Activated naive CD4-positive, alpha-beta T cell treated with anti-CD3 and anti-CD28 coated beads, Interleukin-2, amount 10 ng/mL, durations not matched to agents 7 days and 5 days (primary cell): ENCODE measurements at regions not wholly inside any gene's neighbourhood (a gene's known extent, or its start where the extent isn't known, plus 50 kb on each side); places are given as distances from the start of the nearest gene placed in this dataset.

ENCODE experiments used
- CTCF ChIA-PET: fragments of 350-600 bp; sonication (Branson Sonifier 250); formaldehyde crosslinking; loops from one replicate; lab custom pipeline; 2021; ENCODE audit warnings: antibody characterized with exemption; lab: Charles Lee
- DNase-seq: peaks from one replicate; pipeline ENCODE4 v3.0.0-alpha.2; 2020
- H3K27ac Mint-ChIP-seq: one replicate; pipeline ENCODE4 v1.8.0; 2021; ENCODE audit warnings: mild to moderate bottlenecking, moderate library complexity, mixed read lengths
- H3K27me3 Mint-ChIP-seq: one replicate; pipeline ENCODE4 v1.8.0; 2021; ENCODE audit warnings: mild to moderate bottlenecking, mixed read lengths
- H3K36me3 Mint-ChIP-seq: one replicate; pipeline ENCODE4 v1.8.0; 2021; ENCODE audit warnings: mixed read lengths
- H3K4me1 Mint-ChIP-seq: one replicate; pipeline ENCODE4 v1.8.0; 2021; ENCODE audit warnings: mixed read lengths
- H3K4me3 Mint-ChIP-seq: one replicate; pipeline ENCODE4 v1.8.0; 2021; ENCODE audit warnings: mild to moderate bottlenecking, moderate library complexity, mixed read lengths
- H3K9me3 Mint-ChIP-seq: one replicate; pipeline ENCODE4 v1.8.0; 2021; ENCODE audit warnings: mixed read lengths

DNA sequence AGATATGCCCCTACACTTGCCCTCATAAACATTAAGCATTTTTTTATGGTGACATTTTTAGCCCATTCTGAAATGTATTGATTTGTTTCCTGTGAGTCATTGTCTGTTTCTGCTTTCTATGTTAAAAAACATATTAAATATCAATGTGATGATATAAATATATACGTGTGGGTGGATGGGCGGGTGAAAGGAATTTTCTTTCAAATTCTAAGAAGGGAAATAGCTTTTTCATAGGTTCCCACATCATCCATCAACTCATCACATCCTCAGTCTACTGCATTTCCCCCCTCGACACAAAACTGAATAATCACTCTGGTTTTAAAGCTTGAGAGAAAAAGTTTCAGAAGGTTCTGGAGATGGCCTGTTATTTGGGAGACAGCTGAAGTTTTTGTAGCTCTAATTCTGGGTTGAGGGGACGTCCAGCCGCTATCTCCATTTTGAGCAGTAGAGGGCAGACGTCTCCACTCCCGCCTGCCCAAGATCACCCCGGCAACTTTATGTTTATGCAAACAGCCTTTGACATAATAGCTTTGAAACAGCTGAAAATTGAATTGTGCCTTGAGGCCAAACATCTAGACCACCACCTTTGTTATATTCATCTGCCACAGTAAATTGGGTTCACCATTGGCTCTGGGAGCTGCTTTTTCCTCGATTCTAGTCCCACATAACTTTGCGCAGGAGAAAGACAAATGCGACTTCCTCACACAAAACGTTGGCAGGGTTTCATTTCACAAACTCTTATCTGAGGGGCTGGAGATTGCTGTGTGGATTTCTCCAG lies 216.2 kb upstream of the CLINT1 start:
- Mint-ChIP-seq H3K9me3 (no peaks in the 10 kb centered on the region), H3K27ac (no peak overlapping the region), H3K27me3 (peaks cover 11% of the 10 kb centered on the region), H3K36me3 (no peaks in the 10 kb centered on the region), H3K4me3 (no peak overlapping the region), H3K4me1 (no peaks in the 10 kb centered on the region)
- CTCF ChIA-PET = interaction anchor here (0.6 to 1.8 kb wide), 24 partner anchors 9 to 1063 kb away, joined by 3 to 23 read pairs (median 4); no protein-coding TSS in a partner anchor
- DNase-seq = peak; percentile 60

DNA sequence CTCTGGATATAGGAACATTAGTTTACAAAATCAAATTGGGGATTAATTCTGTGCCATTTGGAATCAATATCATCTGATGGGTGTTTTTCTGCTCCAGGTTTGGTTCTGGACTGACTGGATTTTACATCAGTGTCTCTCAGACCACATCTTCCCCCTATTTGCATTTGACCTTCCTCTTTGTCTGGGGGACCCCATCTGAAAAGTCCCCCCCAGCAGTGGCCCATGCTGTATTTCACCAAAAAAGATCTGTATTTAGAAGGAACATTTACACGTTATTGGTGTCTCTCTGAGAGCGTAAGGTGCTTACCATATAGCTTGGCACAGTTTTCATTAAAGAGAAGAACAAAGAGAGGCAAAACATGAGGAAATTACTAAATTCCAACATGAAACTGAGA lies 215.6 kb upstream of the CLINT1 start:
- no peak overlapping the region for H3K27ac Mint-ChIP-seq
- no peak for DNase-seq
- no peaks in the 10 kb centered on the region for H3K4me1 Mint-ChIP-seq
- no peaks in the 10 kb centered on the region for H3K9me3 Mint-ChIP-seq
- peaks cover 9% of the 10 kb centered on the region for H3K27me3 Mint-ChIP-seq
- no peaks in the 10 kb centered on the region for H3K36me3 Mint-ChIP-seq
- CTCF ChIA-PET = interaction anchor here (0.6 to 1.8 kb wide), 22 partner anchors 9 to 1064 kb away, joined by 3 to 23 read pairs (median 4); no protein-coding TSS in a partner anchor
- no peak overlapping the region for H3K4me3 Mint-ChIP-seq

DNA sequence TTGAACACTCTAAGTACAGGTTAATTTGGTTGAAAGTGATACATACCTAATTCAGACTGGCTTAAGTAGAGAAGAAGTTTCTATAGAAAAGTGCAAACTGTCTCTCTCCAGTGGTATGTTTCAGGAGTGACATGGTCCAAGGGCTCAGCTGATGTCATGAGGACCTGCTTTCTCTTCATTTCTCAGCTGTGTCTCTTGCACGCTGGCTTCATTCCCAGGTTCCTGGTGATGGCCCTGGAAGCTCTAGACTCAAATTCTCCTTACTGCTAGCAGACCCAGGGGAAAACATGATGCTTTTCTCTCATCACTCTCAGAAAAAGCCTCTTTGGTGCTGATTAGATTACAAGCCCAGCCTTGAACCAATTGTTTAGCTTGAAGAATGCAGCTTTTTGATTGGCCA lies 211.9 kb upstream of the CLINT1 start:
- CTCF ChIA-PET = interaction anchor here (0.6 kb wide), 1 partner anchor 974 kb away, joined by 3 read pairs; no protein-coding TSS in a partner anchor
- no peak for DNase-seq

DNA sequence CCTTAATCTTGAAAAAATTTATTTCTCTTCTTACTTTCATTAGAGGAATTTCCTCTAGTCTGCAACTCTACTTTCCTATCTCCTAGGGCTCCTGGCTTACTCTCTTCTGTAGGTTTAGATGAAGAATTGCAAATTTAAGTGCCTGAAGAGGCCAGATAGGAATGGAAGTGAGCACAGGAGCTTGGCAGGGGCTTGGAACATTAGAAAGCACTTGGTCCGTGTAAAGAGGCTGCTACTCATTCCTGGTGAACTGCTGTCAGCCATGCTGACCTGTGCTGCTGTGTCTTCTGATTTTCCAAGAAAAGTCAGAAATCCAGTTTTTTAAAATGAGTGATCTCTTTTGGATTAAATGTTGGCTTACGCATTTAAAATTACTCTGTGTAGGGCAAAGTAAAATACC lies 210.9 kb upstream of the CLINT1 start:
- CTCF ChIA-PET = no interaction called here
- Mint-ChIP-seq H3K9me3 (no peaks in the 10 kb centered on the region), H3K4me1 (no peaks in the 10 kb centered on the region), H3K27me3 (peaks cover 8% of the 10 kb centered on the region), H3K27ac (no peak overlapping the region), H3K36me3 (no peaks in the 10 kb centered on the region), H3K4me3 (no peak overlapping the region)
- no peak for DNase-seq

More for the DNA sequence above, 211.9 kb upstream of the CLINT1 start:
- Mint-ChIP-seq H3K36me3 (no peaks in the 10 kb centered on the region), H3K27ac (no peak overlapping the region), H3K27me3 (peaks cover 13% of the 10 kb centered on the region), H3K4me3 (no peak overlapping the region), H3K4me1 (no peaks in the 10 kb centered on the region), H3K9me3 (no peaks in the 10 kb centered on the region)

DNA sequence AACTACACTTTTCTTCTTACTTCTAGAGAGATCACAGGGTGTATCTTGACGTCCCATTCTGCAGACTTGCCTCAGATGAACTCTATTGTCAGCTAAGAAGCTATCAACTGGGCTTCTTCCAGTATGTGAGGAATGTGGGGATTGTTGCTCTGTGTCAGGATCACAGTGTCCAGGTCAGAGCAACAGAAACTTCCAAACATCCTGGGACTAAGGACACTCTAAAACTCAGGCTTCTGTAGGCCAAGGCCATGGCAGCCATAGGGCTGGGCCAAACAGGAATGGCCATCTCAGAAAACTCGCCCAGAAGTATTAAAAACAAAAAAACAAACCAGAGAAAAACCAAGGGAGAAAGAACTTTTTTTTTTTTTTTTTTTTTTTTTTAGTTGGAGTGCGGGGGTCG lies 210.0 kb upstream of the CLINT1 start:
- Mint-ChIP-seq H3K27ac (no peak overlapping the region), H3K9me3 (no peaks in the 10 kb centered on the region), H3K27me3 (peaks cover 8% of the 10 kb centered on the region), H3K36me3 (no peaks in the 10 kb centered on the region), H3K4me1 (no peaks in the 10 kb centered on the region), H3K4me3 (no peak overlapping the region)
- no peak for DNase-seq
- CTCF ChIA-PET = no interaction called here

DNA sequence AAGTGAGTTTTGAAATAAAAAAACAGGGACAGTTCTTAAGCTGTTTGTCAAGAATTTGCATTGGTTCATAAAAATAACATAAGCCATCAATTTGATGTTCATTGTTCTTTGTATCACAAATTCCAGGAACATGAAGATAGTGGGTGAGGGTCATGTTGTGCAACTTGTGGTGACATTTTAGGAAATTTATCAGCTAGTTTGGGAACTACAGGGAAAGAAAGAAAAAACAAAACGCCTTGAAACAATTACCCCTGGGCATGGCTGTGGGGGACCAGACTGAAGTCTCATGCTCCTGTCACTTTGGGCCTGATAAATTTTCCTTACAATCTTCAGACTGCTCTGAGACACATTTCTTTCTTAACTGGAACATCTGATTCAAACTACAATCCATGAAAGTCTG lies 207.1 kb upstream of the CLINT1 start:
- DNase-seq = no peak
- no peaks in the 10 kb centered on the region for H3K9me3 Mint-ChIP-seq
- no peak overlapping the region for H3K4me3 Mint-ChIP-seq
- H3K4me1 Mint-ChIP-seq = no peaks in the 10 kb centered on the region
- H3K27ac Mint-ChIP-seq = no peak overlapping the region
- CTCF ChIA-PET = no interaction called here
- no peaks in the 10 kb centered on the region for H3K36me3 Mint-ChIP-seq
- peaks cover 7% of the 10 kb centered on the region for H3K27me3 Mint-ChIP-seq

DNA sequence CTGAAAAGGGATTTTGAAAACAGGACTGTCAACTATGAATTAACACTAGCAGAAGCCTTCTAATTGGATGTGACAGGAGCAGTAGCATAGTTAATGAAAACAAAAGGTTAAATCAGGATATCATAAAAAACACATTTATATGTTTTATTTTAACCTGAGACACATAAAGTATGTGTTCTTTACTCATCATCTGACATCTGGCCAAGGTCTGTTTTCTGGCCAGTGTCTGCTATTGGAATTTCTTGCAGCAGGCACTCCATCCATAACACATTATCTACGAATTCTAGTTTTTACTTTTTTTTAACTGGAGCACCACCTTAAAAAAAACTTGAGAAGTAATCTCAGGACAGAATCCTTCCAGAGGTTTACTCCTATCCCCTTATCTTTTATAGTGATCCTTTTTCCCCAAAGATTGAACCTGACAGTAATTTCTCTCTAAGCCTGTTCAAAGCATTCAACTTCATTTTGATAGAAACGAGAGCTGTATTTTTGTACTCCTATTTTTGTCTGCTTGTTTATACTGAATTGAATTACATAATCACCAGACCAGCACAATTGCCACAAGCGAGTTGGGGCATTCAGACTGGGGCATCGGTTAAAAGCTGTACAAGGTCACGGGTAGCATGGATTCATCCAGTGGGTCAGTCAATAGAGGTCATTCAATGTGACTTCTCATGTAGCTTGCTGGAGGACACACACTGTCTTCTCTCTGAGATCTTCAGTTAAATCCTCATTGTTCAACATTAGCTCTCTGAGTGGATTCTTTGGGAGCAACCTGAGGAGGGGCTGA lies 205.6 kb upstream of the CLINT1 start:
- no peaks in the 10 kb centered on the region for H3K4me1 Mint-ChIP-seq
- H3K9me3 Mint-ChIP-seq = no peaks in the 10 kb centered on the region
- no peak for DNase-seq
- CTCF ChIA-PET = interaction anchor here (1.3 to 3.9 kb wide), 2 partner anchors 11 to 116 kb away, joined by 3 to 23 read pairs; no protein-coding TSS in a partner anchor
- H3K36me3 Mint-ChIP-seq = no peaks in the 10 kb centered on the region
- peaks cover 7% of the 10 kb centered on the region for H3K27me3 Mint-ChIP-seq
- no peak overlapping the region for H3K4me3 Mint-ChIP-seq
- H3K27ac Mint-ChIP-seq = no peak overlapping the region

DNA sequence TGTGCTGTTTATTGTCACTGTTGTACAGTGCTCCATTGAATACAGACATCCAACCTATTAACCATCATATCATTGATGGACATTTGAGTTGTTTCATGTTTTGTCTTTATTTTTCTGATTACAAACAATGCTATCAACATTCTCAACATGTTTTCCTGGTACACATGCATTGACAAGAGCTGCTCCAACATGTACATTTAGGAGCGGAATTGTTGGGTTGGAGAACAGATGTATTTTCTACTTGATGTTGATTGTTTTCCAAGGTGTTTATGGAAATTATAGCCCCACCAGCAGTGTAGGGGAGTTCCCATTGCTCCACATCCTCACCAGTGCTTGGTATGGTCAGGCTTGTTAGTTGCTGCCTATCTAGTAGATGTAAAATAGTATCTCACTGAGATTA lies 204.1 kb upstream of the CLINT1 start:
- Mint-ChIP-seq H3K4me3 (no peak overlapping the region), H3K4me1 (no peaks in the 10 kb centered on the region), H3K27me3 (peaks cover 17% of the 10 kb centered on the region), H3K27ac (no peak overlapping the region), H3K36me3 (no peaks in the 10 kb centered on the region), H3K9me3 (no peaks in the 10 kb centered on the region)
- CTCF ChIA-PET = interaction anchor here (0.6 to 3.9 kb wide), 3 partner anchors 10 to 18 kb away, joined by 3 to 23 read pairs (median 5); no protein-coding TSS in a partner anchor
- DNase-seq = no peak

DNA sequence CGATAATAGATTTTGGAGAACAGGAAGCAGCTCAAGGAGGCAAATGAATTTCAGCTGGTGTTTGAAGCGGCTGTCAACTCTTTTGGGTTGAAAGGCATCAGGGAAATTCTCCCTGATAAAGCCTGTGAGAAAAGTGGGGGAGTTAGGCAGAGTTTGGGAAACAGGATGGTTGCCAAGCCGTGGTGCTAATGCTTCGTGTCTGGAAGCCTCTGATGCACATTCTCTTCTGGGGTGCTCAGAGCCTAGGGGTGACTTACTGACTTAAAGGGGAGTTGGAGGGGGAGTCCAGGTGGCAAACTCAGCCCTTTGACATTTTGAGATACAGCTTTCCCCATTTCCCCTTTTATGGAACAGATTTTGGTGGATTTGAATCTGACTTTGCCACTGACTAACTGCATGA lies 202.5 kb upstream of the CLINT1 start:
- Mint-ChIP-seq H3K4me1 (no peaks in the 10 kb centered on the region), H3K9me3 (no peaks in the 10 kb centered on the region), H3K36me3 (no peaks in the 10 kb centered on the region), H3K27ac (no peak overlapping the region), H3K27me3 (peaks cover 20% of the 10 kb centered on the region), H3K4me3 (no peak overlapping the region)
- CTCF ChIA-PET = interaction anchor here (0.7 kb wide), 1 partner anchor 19 kb away, joined by 3 read pairs; no protein-coding TSS in a partner anchor
- DNase-seq = no peak

DNA sequence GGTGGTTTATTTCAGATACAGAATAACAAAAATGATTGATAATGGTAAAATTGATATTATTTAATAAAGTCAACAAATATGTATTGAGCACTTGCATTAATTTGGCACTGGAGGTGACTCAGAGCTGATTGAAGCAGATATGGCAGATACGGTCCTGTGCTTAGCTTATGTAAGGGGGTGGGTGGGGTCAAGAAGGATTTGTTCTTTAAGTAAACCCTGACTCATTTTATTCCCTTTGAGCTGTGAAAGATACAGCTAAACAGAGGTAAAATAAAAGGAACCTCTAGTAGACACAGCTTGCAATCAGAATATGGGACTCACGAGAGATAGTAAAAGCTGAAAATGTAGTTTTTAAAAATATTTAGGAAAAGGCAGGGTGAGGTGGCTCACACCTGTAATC lies 201.3 kb upstream of the CLINT1 start:
- peaks cover 21% of the 10 kb centered on the region for H3K27me3 Mint-ChIP-seq
- H3K9me3 Mint-ChIP-seq = no peaks in the 10 kb centered on the region
- H3K4me3 Mint-ChIP-seq = no peak overlapping the region
- no peak for DNase-seq
- no peaks in the 10 kb centered on the region for H3K36me3 Mint-ChIP-seq
- H3K4me1 Mint-ChIP-seq = no peaks in the 10 kb centered on the region
- H3K27ac Mint-ChIP-seq = no peak overlapping the region
- CTCF ChIA-PET = interaction anchor here (1.4 kb wide), 1 partner anchor 15 kb away, joined by 4 read pairs; no protein-coding TSS in a partner anchor

DNA sequence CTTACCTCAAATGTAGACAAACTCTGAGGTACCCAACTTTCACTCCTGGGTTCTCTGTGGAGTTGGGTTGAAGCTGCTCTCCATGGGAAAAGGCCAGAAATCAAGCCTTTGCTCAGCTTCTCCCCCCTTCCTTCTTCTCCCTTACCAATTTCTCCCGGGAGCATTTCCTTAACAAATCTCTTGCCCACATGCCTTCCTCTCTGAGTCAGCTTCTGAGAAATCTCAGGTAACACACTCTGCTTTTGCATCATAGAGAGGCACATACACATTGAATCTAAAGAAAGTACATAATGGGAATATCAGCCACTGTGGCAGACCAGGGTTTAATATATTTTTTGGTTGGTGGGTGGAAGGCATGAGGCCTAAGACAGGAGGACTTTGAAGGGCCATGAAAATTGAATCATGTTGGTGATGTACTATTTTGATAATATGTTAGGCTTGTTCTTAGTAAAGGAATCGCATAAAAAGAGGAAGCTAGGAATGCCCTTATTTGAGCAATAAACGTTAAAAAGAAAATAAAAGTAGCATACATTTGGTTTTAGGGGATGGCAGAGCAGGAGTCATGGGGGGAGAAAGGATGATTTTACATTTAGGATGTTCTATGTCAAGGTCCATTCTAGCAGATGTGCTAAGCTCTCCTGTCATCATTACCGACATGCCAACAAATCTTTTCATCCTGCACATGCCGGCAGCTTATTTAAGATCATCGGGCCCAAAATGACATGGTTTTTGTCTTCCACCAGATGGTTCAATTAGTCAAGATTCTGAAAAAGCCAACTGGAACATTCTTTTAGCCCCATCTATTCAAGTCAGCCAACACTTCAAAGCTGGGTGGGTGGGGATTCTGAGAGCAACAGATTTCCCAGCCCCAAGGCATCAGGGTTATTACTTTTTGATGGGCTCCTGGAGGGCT lies 199.5 kb upstream of the CLINT1 start:
- H3K36me3 Mint-ChIP-seq = no peaks in the 10 kb centered on the region
- no peaks in the 10 kb centered on the region for H3K9me3 Mint-ChIP-seq
- no peak overlapping the region for H3K4me3 Mint-ChIP-seq
- H3K4me1 Mint-ChIP-seq = no peaks in the 10 kb centered on the region
- no peak overlapping the region for H3K27ac Mint-ChIP-seq
- peaks cover 27% of the 10 kb centered on the region for H3K27me3 Mint-ChIP-seq
- DNase-seq = no peak
- CTCF ChIA-PET = interaction anchor here (1.0 kb wide), 1 partner anchor 28 kb away, joined by 3 read pairs; no protein-coding TSS in a partner anchor

DNA sequence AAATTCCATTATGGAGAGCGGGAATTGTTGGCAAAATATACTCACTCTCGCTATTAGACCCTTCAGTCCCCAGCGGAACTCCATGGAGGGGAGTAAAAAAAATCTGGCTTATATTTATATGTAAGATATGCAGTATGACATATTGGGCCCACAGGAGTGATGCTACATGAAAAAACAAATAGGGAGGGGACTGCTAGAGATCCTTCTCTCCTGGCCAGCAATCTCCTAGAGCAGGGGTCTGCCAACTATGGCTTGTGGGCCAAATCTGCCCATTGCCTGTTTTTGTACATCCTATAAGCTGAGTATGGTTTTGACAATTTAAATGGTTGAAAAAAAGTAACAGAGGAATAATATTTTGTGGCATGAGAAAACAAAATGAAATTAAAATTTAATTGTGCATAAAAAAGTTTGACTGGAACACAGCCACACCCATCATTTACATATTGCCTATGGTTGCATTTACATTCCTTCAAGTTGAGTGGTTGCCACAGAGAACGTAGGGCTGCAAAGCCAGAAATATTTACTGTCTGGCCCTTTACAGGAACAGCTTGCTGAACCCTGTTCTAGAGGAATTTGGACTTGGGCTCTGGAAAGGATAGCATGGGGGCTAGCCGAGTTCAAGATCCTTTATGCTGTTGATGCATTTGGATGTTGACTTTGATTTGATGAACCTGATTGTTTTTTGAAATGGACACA lies 197.3 kb upstream of the CLINT1 start:
- Mint-ChIP-seq H3K27ac (no peak overlapping the region), H3K27me3 (peaks cover 27% of the 10 kb centered on the region), H3K4me3 (no peak overlapping the region), H3K9me3 (no peaks in the 10 kb centered on the region), H3K36me3 (no peaks in the 10 kb centered on the region), H3K4me1 (no peaks in the 10 kb centered on the region)
- CTCF ChIA-PET = interaction anchor here (1.8 kb wide), 1 partner anchor 19 kb away, joined by 5 read pairs; no protein-coding TSS in a partner anchor
- DNase-seq = no peak

DNA sequence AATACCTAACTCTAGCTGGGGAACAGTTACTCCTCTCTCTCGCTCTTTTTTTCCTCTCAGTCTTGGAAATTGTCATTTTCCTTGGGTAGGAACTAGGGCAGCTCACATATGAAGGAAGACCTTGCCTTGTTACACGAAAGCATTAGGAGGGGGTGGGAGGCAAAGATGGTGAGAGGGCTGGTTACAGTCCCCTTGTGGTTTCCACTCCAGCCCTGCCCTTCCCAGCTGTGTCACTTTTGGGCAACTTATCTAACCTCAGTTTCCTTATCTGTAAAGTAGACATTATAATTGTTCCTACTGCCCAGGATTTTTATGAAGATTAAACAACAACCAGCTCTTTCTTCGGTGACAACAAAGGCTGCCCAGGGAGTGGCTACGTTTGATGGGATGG lies 196.2 kb upstream of the CLINT1 start:
- Mint-ChIP-seq H3K27me3 (peaks cover 27% of the 10 kb centered on the region), H3K27ac (no peak overlapping the region)
- CTCF ChIA-PET = interaction anchor here (1.8 kb wide), 1 partner anchor 20 kb away, joined by 5 read pairs; no protein-coding TSS in a partner anchor

More for the DNA sequence above, 196.2 kb upstream of the CLINT1 start:
- DNase-seq = no peak
- Mint-ChIP-seq H3K36me3 (no peaks in the 10 kb centered on the region), H3K4me1 (no peaks in the 10 kb centered on the region), H3K9me3 (no peaks in the 10 kb centered on the region), H3K4me3 (no peak overlapping the region)
